H4 (cell line): ENCODE measurements at regions not wholly inside any gene's neighbourhood (a gene's known extent, or its start where the extent isn't known, plus 50 kb on each side); places are given as distances from the start of the nearest gene placed in this dataset.
"Not testable (repeated sequence)": the region's sequence is repeated elsewhere in the genome, so short reads cannot be mapped to it uniquely, and the experiment has no call there.

Experiments
- DNase-seq: peaks from one replicate; pipeline ENCODE4 v3.0.0-alpha.2; 2015; ENCODE audit warnings: low spot score

DNA sequence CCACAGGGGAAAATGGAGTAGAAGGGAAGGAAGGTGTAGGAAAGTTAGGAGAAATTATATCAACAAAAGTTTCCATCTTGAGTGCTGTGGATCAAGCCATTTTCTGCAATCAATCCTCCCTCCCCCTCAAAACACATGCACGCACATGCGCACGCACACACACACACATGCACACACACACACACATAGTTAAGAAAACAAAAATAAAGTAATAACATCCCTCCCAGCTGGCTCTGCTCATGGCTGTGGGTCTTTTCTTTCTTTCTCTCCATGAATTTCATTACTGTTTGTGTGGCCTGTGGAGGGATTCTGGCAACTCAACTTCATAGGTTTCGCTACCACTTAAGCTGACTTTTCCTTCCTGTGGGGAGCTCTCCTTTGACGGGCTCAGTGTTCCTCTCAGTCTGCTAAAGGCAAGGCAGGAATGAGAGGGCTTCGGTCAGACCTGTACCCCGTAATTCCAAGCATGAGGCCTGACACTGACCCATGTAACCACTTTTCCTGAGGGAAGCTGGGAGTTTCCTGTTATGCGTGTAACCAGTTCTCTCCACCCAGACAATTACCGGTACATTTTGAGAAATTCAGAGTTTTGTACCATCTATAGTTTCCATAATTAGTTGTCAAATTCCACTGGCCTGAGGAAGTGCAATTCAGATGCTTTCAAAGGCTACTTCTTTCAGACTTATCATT lies 79.8 kb downstream of the ZNF92 start:
- DNase-seq = no peak

DNA sequence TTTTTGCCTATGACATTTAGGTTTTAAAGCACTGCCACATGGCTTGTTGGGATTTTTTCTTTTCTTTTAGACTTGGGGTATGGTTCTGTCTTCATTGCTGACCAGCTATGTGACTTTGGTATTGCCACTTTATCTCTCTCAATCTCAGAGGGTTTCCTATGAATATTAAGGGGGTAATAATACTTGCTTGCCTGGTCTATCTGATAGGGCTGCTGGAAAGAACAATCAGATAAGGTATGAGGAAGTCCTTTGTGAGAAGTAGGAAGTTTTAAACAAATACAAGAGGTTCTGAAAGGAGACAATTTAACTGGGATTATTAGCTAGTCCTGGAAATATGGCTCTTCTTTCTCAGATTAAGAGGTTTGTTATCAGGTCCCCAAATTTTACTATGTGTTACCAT lies 80.8 kb downstream of the ZNF92 start:
- no peak for DNase-seq

DNA sequence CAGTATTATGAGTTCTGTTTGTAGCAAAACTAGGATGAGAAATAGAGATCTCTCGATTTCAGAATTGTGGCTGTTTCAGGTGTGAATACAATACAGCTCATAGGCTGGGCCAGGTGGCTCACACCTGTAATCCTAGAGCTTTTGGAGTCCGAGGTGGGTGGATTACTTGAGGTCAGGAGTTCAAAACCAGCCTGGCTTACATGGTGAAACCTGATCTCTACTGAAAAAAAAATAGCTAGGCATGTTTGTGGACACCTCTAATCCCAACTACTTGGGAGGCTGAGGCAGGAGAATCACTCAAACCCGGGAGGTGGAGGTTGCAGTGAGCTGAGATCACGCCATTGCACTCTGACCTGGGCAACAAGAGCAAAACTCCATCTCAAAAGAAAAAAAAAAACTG lies 81.4 kb downstream of the ZNF92 start:
- not testable (repeated sequence) for DNase-seq

DNA sequence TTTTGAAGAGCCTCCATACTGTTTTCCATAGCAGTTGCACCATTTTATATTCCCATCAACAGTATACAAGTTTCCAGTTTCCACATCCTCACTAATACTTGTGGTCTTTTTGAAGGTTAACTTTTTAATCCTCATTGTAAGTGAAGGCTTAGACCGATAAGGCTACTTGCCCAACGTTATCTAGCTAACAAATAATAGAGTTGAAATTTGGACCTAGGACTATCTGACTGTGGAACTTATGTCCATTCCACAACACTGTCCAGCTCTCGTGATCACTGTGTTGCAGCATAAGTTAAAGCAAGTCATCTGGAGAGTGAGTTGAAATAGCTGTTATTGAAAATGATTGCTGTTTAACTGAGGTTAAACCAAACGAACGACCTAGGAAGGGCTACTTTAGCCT lies 84.0 kb downstream of the ZNF92 start:
- DNase-seq = no peak

DNA sequence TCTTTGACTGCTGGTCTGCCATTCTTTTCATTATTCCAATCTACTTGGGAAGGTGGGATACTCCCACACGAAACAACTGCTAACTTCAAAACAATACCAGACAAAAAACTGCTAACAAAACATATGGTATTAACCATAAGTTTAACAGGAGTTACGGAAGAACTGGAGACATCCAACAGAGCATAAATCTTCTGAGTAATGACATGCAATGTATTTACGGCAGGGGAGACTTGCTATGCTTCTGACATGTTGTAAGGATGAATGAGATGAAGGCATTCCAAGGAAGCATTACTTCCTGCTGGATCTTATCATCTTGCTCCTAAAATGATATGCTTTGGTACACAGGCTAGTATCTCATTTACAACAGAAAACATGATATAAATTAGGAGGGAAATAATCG lies 85.8 kb downstream of the ZNF92 start:
- no peak for DNase-seq

DNA sequence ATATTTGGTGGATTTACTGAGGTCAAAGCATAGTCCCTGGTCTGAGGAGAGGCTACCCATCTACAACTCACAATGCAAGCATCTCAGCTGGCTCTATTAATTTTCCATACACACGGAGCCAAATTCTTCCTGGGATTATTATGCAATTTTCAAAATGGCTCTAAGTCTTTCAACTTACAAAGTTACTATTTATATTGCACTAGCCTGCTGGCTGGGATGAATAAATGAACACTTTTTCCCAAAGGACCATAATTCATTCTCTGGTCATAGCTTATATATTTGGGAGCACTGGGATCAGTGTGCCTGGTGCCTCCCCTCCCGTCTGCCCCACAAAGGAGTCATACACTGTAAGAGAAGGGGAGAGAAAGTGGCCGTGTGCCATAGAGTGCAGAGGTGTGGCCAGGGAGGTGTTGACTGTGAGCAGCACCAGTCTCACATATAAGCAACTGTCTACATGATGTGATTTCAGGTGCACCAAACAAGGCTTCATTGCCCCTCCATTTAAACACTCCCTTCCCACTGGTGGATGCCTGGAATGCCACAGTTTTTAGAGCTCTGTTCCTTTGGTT lies 88.6 kb downstream of the ZNF92 start:
- DNase-seq = no peak

DNA sequence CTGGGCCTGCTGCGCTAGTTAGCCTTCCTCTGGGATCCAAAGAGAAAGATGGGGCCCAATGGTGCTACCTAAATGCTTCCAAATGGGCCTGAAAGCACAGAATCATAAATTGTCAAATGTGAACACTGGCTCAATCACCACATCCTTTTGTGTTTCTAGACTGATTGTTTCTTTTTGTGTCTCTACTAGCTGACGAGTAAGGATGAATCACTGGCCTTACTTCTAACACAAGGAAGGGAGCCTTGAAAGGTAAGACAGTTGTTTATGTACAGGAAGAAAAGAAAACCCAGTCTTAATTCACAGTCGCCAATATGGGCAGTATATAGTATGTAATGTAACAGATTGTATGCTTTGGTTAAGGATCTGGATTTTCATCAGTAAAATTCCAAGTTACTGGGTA lies 89.5 kb downstream of the ZNF92 start:
- DNase-seq = no peak

DNA sequence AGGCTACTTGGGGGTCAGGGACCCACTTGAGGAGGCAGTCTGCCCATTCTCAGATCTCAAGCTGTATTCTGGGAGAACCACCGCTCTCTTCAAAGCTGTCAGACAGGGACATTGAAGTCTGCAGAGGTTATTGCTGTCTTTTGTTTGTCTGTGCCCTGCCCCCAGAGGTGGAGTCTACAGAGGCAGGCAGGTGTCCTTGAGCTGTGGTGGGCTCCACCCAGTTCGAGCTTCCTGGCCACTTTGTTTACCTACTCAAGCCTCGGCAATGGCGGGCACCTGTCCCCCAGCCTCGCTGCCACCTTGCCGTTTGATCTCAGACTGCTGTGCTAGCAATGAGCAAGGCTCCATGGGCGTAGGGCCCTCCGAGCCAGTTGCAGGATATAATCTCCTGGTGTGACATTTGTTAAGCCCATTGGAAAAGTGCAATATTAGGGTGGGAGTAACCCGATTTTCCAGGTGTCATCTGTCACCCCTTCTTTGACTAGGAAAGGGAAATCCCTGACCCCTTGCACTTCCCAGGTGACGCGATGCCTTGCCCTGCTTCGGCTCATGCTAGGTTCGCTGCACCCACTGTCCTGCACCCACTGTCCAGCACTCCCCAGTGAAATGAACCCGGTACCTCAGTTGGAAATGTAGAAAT lies 96.4 kb downstream of the ZNF92 start:
- DNase-seq = not testable (repeated sequence)

DNA sequence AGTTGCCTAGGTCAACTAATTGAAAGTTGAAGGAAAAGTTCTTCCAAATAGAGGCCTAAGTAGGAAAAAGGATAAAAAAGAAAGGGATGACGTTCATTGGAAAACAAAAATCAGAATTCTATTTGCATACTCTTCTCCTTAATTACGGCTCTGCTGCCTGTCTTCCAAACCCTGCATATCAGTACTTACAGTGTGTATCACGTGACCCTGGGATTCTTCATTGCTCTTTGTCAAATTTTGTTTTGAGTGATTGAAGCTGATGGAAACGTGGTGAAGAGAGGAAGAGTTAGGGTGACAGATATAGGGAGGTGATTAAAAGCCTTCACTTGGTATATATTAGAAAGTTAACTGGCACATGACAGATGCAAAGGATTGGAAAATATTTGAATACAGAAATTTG lies 97.9 kb downstream of the ZNF92 start:
- DNase-seq = no peak

DNA sequence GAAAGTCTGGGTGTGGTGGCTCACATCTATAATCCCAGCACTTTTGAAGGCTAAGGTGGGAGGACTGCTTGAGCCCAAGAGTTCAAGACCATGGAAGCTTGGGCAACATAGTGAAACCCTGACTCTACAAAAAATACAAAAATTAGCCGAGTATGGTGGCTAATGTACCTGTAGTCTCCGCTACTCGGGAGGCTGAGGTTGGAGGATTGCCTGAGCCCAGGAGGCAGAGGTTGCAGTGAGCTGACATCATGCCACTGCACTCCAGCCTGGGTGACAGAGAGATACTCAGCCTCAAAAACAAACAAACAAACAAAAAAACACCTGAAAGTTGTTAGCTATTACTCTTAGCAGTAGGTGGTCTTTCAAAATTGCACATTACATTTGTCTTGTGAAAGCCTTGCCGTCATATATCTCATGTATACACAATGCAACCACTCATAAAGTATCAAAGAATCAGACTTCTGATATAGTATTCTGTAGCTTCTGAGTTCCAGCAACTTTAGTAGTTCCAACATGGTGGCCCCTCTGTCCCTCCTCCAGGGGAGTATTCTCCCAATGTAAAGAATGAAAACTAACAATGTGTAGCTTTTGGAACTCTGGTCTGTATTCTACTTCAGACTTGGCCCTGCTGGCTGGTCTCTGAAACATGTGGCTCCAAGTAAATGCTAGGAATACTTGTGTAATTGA lies 101.5 kb downstream of the ZNF92 start:
- no peak for DNase-seq

DNA sequence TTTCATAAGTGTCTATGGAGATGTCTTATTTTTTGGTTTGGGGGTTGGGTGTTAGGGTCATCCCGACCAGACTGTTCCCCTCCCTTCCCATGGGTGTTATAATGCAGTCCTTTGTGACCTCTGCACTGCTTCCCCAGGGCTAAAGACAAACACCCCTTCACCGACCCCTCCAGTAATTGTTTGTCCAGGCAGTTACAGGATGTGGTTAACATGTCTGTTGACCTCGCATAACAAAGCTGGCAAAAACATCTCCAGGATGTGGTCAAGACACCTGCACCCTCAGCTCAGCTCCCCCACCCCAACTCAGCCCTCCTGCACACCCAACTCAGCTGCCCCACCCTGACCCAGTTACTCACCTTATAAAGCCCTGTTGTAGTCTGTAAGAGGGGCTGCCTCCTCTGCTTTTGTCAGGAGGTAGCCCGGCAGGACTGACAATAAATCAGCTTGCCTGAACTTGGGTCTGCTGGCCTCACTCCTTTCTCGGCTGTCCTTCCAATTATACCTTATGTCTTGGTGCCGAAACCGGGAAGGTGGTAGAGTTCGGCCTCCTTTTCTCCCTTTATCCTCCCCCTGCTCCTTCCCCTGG lies 102.2 kb downstream of the ZNF92 start:
- no peak for DNase-seq

DNA sequence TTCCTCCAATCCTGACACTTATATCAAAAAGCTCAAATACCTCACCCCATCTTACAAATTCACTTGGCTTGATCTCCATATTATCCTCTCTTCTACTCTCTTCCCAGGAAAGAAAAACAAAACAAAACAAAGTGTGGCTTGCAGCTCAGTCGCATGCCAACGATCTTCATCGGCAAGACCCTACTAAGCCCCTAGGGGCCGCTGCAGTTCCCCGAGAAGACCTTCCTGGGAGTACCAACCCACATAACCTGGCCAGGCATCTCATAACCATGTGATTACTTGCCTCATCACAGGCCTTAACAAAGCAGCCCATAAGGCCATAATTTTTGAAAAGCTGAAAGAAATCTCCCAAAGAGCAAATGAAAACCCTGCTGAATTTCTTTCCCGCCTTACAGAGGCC lies 103.7 kb downstream of the ZNF92 start:
- peak; percentile 51 for DNase-seq

DNA sequence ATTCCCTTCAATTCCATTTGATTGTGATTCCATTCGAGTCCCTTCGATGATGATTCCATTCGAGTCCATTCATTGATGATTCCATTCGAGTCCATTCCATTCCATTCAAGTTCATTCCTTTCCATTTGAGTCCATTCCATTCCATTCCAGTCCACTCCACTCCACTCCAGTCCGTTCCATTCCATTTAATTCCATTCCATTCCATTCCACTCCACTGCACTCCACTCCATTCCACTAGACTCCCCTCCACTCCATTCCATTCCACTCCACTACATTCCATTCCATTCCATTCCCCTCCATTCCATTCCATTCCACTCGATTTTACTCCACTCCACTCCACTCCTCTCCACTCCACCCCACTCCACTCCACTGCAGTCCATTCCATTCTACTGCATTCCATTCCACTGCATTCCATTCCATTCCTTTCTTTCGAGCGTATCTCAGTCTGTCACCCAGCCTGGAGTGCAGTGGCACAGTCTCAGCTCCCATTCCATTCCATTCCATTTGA lies 115.7 kb downstream of the ZNF92 start:
- no peak for DNase-seq

DNA sequence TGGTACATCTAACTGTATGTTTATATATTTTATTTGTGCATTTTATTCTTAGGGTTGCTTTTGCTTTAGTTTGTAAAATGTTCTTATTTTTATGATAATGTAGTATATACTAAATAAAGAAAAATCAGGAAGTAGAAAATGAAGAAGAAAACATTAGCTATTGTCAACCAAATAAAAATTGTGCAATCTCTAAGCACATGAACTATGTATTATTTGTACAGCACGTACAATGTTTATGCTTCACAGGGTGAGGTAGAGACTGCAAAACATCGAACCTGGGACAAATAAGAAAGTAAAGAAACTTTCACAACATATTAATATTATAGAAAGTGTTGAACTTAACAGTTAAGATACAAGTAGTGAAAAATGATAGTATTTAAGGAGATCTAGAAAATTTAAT lies 123.0 kb downstream of the ZNF92 start:
- DNase-seq = not testable (repeated sequence)

DNA sequence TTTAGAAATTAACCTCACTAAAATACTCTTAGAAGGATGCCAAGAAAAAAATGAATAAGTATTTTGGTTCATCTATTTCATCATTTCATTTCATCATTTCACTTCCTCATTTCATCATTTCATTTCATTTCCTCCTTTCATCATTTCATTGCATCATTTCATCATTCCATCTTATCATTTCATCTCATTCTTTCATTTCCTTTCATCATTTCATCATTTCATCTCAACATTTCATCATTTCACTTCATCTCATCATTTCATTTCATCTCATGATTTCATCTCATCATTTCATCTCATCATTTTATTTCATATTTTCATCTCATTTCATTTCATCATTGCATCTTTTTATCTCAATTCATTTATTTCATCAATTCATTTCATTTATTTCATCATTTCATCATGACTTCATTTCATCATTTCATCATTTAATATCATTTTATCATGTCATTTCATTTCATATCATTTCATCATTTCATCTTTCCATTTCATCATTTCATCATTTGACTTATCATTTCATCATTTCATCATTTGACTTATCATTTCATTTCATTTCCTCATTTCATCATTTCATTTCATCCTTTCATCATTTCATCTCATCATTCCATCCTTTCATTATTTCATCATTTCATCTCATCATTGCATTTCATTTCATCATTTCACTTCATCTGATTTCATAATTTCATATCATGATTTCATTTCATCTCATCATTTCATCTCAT lies 129.9 kb downstream of the ZNF92 start:
- DNase-seq = no peak

DNA sequence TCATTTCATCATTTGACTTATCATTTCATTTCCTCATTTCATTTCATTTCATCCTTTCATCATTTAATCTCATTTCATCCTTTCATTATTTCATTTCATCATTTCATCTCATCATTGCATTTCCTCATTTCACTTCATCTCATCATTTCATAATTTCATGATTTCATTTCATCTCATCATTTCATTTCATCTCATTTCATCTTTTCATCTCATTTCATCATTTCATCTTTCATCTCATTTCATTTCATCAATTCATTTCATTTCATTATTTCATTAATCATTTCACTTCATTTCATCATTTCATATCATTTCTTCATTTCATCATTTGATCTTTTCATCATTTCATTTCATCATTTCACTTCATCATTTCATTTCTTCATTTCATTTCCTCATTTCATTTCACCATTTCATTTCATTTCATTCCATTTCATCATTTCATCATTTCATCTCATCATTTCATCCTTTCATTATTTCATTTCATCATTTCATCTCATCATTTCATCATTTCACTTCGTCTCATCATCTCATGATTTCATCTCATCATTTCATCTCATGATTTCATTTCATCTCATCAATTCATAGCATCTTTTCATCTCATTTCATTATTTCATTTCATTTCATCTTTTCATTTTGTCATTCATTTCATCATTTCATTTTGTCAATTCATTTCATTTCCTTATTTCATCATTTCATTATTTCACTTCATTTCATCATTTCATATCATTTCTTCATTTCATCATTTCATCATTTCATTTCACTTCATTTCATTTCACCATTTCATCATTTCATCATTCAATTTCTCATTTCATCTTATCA lies 131.1 kb downstream of the ZNF92 start:
- DNase-seq = not testable (repeated sequence)

DNA sequence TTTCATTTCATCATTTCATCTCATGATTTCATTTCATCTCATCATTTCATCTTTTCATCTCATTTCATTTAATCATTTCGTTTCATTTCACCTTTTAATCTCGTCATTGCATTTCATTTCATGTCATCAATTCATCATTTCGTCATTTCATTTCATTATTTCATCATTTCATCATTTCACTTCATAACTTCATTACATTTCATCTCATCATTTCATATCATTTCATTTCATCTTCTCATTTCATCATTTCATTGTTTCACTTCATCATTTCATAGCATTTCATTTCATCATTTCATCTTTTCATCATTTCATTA lies 131.6 kb downstream of the ZNF92 start:
- not testable (repeated sequence) for DNase-seq

DNA sequence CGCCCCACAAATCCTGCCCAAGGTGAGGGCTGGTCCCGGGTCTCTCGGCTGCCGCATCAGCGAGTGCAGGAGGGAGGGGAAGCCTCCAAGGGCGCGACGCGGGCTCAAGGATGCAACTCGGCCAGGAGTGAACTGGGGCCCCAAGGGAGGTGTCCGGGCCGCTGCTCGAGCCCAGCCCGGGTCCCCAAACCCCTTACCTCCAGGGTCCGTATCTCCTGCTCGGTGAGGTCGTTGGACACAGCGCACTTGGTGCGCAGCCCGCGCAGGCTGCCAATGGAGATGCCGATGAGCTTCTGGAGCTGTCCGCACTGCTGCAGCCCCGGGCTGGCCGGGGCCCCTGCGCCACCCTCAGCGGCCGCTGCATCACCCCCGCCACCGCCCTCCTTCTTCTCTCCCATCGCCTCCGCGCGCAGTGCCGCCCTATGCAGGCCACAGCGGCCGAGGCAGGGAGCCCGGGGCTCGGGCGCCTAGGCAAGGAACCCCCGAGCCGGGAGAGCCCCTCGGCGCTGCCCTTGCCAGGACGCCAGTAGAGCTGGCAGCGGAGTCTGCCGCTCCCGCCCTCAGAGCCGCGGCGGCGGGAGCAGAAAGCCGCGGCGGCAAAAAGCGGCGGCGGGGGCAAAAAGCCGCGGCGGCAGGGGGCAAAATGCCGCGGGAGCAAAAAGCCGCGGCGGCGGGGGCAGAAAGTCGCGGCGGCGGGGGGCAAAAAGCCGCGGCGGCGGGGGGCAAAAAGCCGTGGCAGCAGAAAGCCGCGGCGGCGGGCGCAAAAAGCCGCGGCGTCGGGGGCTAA lies 135.1 kb downstream of the ZNF92 start:
- DNase-seq = not testable (repeated sequence)

DNA sequence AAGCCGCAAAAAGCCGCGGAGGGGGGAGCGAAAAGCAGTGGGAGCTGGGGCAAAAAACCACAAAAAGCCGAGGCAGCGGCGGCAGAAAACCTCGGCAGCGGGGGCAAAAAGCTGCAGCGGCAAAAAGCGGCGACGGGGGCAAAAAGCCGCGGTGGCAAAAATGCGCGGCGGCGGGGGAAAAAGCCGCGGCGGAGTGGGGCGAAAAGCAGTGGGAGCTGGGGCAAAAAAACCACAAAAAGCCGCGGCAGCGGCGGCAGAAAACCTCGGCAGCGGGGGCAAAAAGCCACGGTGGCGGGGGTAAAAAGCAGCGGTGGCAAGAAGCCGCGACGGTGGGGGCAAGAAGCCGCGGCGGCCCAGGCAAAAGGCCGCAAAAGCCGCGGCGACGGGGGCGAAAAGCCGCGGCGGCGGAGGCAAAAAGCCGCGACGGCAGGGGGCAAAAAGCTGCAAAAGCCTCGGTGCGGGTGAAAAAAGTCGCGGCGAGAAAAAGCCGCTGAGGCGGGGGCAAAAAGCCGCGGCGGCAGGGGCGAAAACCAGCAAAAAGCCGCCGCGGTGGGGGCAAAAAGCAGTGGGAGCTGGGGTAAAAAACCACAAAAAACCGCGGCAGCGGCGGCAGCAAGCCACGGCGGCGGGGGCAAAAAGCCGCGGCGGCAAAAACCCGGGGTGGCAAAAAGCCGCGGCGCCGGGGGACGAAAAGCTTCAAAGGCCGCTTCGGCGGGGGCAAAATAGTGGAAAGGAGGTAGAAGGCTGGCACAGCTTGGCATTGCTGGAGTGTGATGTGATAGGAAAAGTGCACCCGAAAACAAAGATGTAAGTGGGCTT lies 135.9 kb downstream of the ZNF92 start:
- no peak for DNase-seq
